GM18909 (cell line): ENCODE measurements at regions not wholly inside any gene's neighbourhood (a gene's known extent, or its start where the extent isn't known, plus 50 kb on each side); places are given as distances from the start of the nearest gene placed in this dataset.

Experiments
- ATAC-seq: cut with Tn5 transposase; IDR thresholded peaks from one replicate; pipeline ENCODE4 v1.9.1; 2021; ENCODE audit warnings: mild to moderate bottlenecking; ENCODE audit not compliant: unreplicated experiment, poor library complexity

GRCh38 chr3:61497463-61497862, 63.9 kb upstream of the PTPRG start:
- no peak for ATAC-seq

GRCh38 chr3:61505197-61505596, 56.2 kb upstream of the PTPRG start:
- no peak for ATAC-seq

GRCh38 chr3:61507946-61508345, 53.4 kb upstream of the PTPRG start:
- no peak for ATAC-seq
